Bronchial epithelial cell (primary cell): ENCODE measurements at regions not wholly inside any gene's neighbourhood (a gene's known extent, or its start where the extent isn't known, plus 50 kb on each side); places are given as distances from the start of the nearest gene placed in this dataset.

Source experiments
- DNase-seq: peaks from one replicate; pipeline ENCODE4 v3.0.0-alpha.2; 2010; ENCODE audit warnings: low read depth
- FAIRE-seq: peaks from 2 replicates; lab custom pipeline; 2011; peaks lifted over from hg19 to GRCh38; lab: Jason Lieb, UNC
- H3K27me3 ChIP-seq: 2 replicates; pipeline ENCODE4 v1.5.1; 2011; ENCODE audit warnings: low read length; ENCODE audit not compliant: control insufficient read depth, insufficient read depth
- H3K36me3 ChIP-seq: 2 replicates; pipeline ENCODE4 v1.5.1; 2011; ENCODE audit warnings: low read length; ENCODE audit not compliant: control insufficient read depth, insufficient read depth
- H3K4me3 ChIP-seq: 2 replicates; pipeline ENCODE4 v1.5.1; 2011; ENCODE audit warnings: mild to moderate bottlenecking, low read depth, low read length, control low read depth
- CTCF ChIP-seq: IDR thresholded peaks from 2 replicates; pipeline ENCODE4 v1.5.1; 2011; ENCODE audit warnings: mild to moderate bottlenecking, moderate library complexity, low read length, control low read depth, inconsistent platforms; ENCODE audit not compliant: insufficient read depth, severe bottlenecking

DNA sequence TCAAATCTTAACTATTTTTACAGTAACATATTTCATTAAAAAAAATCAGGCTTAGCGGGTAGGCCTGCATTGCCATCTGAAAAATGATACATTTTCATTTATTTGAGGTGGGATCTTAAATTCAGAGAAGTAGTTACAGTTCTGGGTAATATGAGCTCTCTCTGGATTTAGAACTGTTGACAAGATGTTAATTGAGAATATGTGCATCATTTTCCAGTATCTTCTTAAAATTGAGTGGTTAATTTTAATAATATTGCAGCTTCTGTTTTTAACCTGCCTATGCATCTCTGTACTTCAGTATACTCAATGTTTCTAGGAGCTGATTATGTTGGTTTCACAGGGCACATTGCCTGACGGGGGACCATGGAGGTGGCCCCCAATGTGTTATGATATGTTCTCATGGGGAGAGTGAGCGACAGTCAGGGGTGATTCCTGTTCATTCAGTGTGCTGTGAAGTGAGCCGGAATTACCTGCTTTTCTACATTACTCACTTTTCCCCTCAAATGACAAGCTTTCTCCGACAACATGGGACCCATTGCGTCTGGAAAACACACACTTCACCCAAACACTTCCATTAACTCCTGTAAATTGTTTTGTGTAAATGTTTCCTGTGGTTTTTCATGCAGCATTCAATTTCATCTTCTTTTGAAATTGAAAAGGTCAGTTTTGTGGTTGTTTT, 406.2 kb downstream of the MTX2 start:
- Histone ChIP-seq H3K36me3 (no peaks in the 10 kb centered on the region), H3K27me3 (no peaks in the 10 kb centered on the region), H3K4me3 (no peak overlapping the region)
- no peak for TF ChIP-seq CTCF
- DNase-seq (no peak), FAIRE-seq (no peak)

- TF ChIP-seq CTCF: no peak
Measured at GRCh38 chr2:176677746-176678265, 408.6 kb downstream of the MTX2 start.

DNA sequence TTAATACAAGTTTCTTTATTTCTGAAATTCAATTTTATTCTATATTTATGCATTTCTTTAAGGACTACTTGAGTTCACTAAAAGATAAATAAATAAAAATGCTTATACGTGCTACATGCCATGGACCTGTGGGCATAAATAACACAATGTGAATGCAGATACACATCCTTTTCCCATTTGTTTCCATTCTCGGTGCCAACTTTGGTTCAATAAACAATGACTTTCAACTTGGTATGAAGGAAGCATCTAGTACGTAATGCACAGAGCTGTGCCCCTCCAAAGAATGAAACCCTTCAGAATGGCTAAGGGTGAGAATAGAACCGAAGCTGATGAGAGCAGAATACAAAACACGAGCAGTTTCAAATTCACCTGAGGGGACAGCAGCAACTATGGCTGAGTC, 409.3 kb downstream of the MTX2 start:
- no peaks in the 10 kb centered on the region for H3K27me3 ChIP-seq
- TF ChIP-seq CTCF: no peak
- FAIRE-seq (no peak), DNase-seq (no peak)
- no peaks in the 10 kb centered on the region for H3K36me3 ChIP-seq
- no peak overlapping the region for H3K4me3 ChIP-seq

More at GRCh38 chr2:176677746-176678265, 408.6 kb downstream of the MTX2 start:
- Histone ChIP-seq H3K36me3 (no peaks in the 10 kb centered on the region), H3K4me3 (no peak overlapping the region), H3K27me3 (no peaks in the 10 kb centered on the region)
- no peak for DNase-seq
- FAIRE-seq: no peak

DNA sequence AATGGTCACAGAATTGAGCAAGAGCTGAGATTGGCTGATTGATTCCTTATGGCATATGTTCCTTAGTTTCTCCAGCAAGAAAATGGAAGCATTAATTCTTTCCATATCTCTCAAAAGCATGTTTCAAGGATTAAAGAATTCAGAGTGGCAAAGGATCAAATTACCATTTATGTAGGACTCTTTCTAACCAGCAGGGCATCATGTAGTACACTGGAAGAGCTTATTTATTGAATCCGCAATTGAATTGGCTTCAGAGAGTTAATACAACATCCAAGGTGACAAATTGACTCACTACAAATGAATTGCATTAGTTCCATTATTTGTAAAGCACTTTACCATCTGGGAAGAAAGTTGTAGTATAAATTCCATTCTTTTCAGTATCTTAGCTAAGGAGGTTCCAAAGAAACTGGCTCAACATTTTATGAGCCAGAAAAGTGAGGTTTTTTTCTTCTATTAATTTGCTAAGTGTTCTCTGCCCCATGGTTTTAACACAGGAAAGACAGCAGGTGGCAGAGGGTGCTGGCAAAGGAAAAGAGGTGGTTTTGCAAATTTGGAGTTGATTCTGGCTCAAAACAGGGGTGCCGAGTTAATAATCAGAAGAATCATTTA, 409.9 kb downstream of the MTX2 start:
- Histone ChIP-seq H3K36me3 (no peaks in the 10 kb centered on the region), H3K27me3 (no peaks in the 10 kb centered on the region), H3K4me3 (no peak overlapping the region)
- no peak for DNase-seq
- no peak for FAIRE-seq
- TF ChIP-seq CTCF: no peak

DNA sequence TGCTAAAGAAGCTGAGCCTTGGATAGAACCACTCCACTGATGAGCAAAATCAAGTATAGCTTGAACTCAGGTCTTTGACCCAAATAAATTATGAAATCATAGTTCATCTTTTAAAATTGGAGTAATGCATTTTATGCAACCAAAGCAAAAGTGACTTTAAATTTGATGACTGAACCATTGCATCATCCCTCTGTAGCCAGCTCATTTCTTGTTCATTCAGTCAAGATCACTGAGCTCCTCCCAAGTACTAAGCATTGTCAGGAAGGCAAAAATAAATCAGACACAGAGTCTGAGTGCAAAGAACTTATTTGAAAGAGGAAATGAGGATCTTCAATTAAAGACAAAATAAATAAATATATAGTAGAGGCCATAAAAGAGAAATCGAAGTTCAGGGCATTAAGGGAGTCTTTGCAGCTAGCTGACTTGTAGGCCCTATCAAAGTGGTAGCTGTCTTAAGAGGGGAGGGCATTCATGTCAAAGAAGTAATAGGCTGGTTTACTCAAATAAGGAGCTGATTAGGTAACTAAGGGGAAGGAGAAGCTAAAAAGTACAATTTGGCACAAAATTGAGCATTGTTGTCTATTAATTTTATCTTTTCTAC, 411.8 kb downstream of the MTX2 start:
- FAIRE-seq (no peak), DNase-seq (peak; percentile 47)
- TF ChIP-seq CTCF: no peak
- no peaks in the 10 kb centered on the region for H3K27me3 ChIP-seq
- H3K36me3 ChIP-seq: no peaks in the 10 kb centered on the region
- H3K4me3 ChIP-seq: no peak overlapping the region
